Uterus (tissue), 3 donors: ENCODE measurements at regions not wholly inside any gene's neighbourhood (a gene's known extent, or its start where the extent isn't known, plus 50 kb on each side); places are given as distances from the start of the nearest gene placed in this dataset.
"Not testable (repeated sequence)": the region's sequence is repeated elsewhere in the genome, so short reads cannot be mapped to it uniquely, and the experiment has no call there.

Experiments used
- DNase-seq, 2 donors: peaks; one replicate each; pipeline ENCODE4 v3.0.0-alpha.2; 2019 to 2020
- H3K27ac ChIP-seq, 2 donors: fragments of 200-600 bp; sonication (generic); 1 replicate in 1 of 2; 2 replicates in 1 of 2; pipeline ENCODE4 v1.5.1; 2016 to 2018
- H3K27me3 ChIP-seq, 2 donors: fragments of 200-600 bp; sonication (generic); one replicate each; pipeline ENCODE4 v1.5.1; 2018 to 2019; ENCODE audit warnings: control low read depth in 1 of 2
- H3K36me3 ChIP-seq, 2 donors: fragments of 200-600 bp; sonication (generic); one replicate each; pipeline ENCODE4 v1.5.1; 2019; ENCODE audit warnings: control low read depth in 1 of 2
- H3K4me1 ChIP-seq, 2 donors: fragments of 200-600 bp; sonication (generic); one replicate each; pipeline ENCODE4 v1.5.1; 2018 to 2019; ENCODE audit warnings: control low read depth in 1 of 2
- H3K4me3 ChIP-seq, 2 donors: fragments of 200-600 bp; sonication (generic); 1 replicate in 1 of 2; 2 replicates in 1 of 2; pipeline ENCODE4 v1.5.1; 2018 to 2019; ENCODE audit warnings: mild to moderate bottlenecking in 1 of 2
- H3K9me3 ChIP-seq, 2 donors: fragments of 200-600 bp; sonication (generic); one replicate each; pipeline ENCODE4 v1.5.1; 2019; ENCODE audit warnings: control low read depth in 1 of 2
- POLR2A ChIP-seq, 2 donors: fragments of 450-650 bp; IDR thresholded peaks; one replicate each; pipeline ENCODE4 v1.6.1; 2016; ENCODE audit warnings: antibody characterized with exemption in 2 of 2, mild to moderate bottlenecking in 1 of 2, moderate library complexity in 1 of 2
- intact Hi-C: fragments of 100-400 bp; cut with DNase I; formaldehyde crosslinking; loops from one replicate; pipeline ENCODE4 v1.15.1; 2023; ENCODE audit warnings: low total_unique reads
- TF ChIP-seq, protein P1 (sequence below), 4 experiments: fragments of 200-600 bp in 2 of 4; fragments of 450-650 bp in 2 of 4; sonication (generic) in 2 of 4; IDR thresholded peaks; one replicate each; pipeline ENCODE4 v1.5.1; 2016 to 2019; ENCODE audit warnings: antibody characterized with exemption in 4 of 4, mild to moderate bottlenecking in 2 of 4, moderate library complexity in 1 of 4
- donor health status: DM: yes; HTN: yes; CAD: no.

DNA sequence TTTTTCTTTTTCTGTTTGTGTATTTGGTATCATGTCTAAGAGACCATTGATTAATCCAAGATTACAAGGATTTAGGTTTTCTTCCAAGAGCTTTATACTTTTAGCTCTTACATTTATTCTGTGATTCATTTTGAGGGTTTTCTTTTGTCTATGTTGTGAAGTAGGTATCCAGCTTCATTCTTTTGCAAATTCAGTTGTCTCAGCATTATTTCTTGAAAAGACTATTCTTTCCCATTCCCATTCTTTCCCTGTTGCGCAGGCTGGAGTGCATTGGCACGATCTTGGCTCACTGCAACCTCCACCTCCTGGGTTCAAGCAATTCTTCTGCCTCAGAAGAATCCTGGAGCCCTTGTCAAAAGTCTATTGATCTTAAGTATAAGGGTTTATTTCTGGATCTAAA, 164.9 kb downstream of the NAA11 start:
- H3K4me1 ChIP-seq: no peaks in the 10 kb centered on the region
- no peak overlapping the region for H3K27ac ChIP-seq
- no peak overlapping the region for H3K4me3 ChIP-seq
- no peak for DNase-seq
- TF ChIP-seq, protein P1, sequence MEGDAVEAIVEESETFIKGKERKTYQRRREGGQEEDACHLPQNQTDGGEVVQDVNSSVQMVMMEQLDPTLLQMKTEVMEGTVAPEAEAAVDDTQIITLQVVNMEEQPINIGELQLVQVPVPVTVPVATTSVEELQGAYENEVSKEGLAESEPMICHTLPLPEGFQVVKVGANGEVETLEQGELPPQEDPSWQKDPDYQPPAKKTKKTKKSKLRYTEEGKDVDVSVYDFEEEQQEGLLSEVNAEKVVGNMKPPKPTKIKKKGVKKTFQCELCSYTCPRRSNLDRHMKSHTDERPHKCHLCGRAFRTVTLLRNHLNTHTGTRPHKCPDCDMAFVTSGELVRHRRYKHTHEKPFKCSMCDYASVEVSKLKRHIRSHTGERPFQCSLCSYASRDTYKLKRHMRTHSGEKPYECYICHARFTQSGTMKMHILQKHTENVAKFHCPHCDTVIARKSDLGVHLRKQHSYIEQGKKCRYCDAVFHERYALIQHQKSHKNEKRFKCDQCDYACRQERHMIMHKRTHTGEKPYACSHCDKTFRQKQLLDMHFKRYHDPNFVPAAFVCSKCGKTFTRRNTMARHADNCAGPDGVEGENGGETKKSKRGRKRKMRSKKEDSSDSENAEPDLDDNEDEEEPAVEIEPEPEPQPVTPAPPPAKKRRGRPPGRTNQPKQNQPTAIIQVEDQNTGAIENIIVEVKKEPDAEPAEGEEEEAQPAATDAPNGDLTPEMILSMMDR (IDR thresholded peaks at IDR 0.05): no peak
- TF ChIP-seq POLR2A (IDR thresholded peaks at IDR 0.05): no peak
- intact Hi-C loops: no loop called here
- H3K9me3 ChIP-seq: no peaks in the 10 kb centered on the region
- no peaks in the 10 kb centered on the region for H3K27me3 ChIP-seq
- H3K36me3 ChIP-seq: no peaks in the 10 kb centered on the region

DNA sequence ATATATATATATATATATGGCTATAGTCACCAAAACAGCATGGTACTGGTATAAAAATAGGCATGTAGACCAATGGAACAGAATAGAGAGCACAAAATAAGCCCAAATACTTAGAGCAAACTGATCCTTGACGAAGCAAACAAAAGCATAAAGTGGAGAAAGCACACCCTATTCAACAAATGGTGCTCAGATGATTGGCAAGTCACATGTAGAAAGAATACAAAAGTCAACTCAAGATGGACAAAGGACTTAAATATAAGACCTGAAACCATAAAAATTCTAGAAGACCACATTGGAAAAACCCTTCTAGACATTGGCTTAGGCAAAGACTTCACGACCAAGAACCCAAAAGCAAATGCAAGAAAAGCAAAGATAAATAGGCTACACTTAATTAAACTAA, 167.2 kb downstream of the NAA11 start:
- intact Hi-C loops, H3K4me1 ChIP-seq, H3K36me3 ChIP-seq: not testable (repeated sequence)

DNA sequence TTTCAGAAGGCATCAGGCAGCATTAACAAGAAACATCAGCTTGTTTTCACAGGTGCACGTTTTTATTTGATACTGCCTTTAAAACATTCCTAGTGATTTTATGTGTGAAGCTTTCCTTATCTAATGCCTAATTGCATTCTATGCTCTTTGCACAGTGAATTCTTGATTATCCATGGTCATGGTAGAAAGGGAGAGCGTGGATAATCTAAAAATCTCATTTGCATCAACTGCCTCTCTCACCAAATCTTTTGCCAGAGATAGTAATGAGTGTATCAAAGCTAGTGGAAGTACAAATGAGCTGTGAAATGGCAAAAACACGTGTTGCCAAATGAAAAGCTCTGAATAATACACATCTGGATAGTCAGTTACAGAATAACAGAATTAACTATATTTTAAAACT, 170.5 kb downstream of the NAA11 start:
- DNase-seq: no peak
- intact Hi-C loops: no loop called here
- H3K4me3 ChIP-seq: no peak overlapping the region
- no peak overlapping the region for H3K27ac ChIP-seq
- TF ChIP-seq POLR2A (IDR thresholded peaks at IDR 0.05): no peak
- TF ChIP-seq, protein P1 (IDR thresholded peaks at IDR 0.05): no peak
- H3K4me1 ChIP-seq: no peaks in the 10 kb centered on the region
- H3K9me3 ChIP-seq: no peaks in the 10 kb centered on the region
- H3K27me3 ChIP-seq: no peaks in the 10 kb centered on the region
- H3K36me3 ChIP-seq: no peaks in the 10 kb centered on the region

More for the DNA sequence above, 167.2 kb downstream of the NAA11 start:
- H3K27ac ChIP-seq, H3K4me3 ChIP-seq, H3K27me3 ChIP-seq, H3K9me3 ChIP-seq, DNase-seq: not testable (repeated sequence)

DNA sequence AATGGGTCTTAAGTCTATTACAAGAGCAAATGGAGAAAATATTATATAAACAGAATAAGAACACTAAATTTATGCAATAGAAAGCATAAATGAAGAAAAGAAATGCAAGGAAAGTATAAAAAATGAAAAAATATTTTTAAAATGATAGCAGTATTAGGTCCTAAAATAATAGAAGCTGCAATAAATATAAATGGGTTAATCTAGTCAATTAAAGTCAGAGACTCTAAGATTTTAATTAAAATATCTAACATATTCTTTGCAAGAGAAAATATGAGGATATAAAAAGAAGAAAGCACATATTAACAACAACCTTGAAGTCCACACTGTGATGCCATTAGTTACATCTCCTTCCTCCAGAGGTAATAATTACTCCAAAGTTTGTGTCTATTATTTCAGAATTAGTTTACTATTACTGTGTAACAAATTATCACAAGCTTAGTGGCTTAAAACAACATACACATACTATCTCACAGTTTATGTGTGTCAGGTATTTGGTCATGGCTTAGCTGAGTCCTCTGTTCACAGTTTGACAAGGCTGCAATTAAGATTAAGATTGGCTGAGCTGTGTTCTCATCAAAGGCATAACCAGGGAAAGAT, 174.9 kb downstream of the NAA11 start:
- Histone ChIP-seq H3K27me3 (no peaks in the 10 kb centered on the region), H3K4me1 (no peaks in the 10 kb centered on the region), H3K36me3 (no peaks in the 10 kb centered on the region), H3K4me3 (no peak overlapping the region), H3K27ac (no peak overlapping the region), H3K9me3 (no peaks in the 10 kb centered on the region)
- DNase-seq: no peak
- intact Hi-C loops: no loop called here
- TF ChIP-seq, protein P1 (IDR thresholded peaks at IDR 0.05): no peak
- TF ChIP-seq POLR2A (IDR thresholded peaks at IDR 0.05): no peak

DNA sequence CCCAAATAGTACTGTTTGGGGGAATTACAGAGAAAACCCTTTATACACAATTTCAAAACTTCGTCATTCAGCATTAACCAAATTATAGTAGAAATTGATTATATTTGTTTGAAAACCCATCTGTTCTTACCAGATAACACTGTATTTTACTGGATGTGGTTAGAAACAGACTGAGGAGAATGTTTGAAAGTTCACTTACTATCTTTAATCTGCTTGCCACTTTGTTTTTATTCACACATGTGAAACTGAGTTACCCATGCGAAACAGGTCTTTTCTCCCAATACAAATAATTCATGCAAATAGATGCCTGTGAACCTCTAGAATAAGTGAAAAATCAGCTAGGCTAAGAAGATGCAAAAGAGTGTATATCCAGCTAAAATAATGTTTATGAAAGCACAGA, 177.5 kb downstream of the NAA11 start:
- Histone ChIP-seq H3K36me3 (no peaks in the 10 kb centered on the region), H3K27ac (no peak overlapping the region), H3K9me3 (peaks cover 0 to 5% of the 10 kb centered on the region in 2 donors), H3K4me1 (no peaks in the 10 kb centered on the region), H3K4me3 (no peak overlapping the region), H3K27me3 (no peaks in the 10 kb centered on the region)
- DNase-seq: no peak
- no peak for TF ChIP-seq POLR2A (IDR thresholded peaks at IDR 0.05)
- TF ChIP-seq, protein P1 (IDR thresholded peaks at IDR 0.05): no peak
- intact Hi-C loops: no loop called here

DNA sequence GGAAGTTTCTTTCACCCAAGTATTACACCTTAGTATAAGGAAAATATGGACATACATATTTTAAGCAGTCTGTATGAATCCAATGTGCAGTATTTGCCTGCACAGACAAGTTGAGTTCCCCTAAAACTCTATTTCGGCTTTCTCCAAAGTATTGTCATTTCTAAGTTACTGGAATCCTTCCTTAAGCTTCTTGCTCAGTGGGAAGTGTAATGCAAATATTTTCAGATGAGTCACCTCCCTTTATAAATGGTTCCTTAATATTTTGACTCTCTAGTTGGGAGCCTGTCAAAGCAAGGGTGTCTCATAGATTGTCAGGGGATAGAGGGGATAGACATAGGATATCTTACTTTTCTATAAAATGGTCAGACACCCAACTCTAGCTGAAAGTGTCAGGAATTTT, 178.6 kb downstream of the NAA11 start:
- Histone ChIP-seq H3K27me3 (no peaks in the 10 kb centered on the region), H3K4me1 (no peaks in the 10 kb centered on the region), H3K4me3 (no peak overlapping the region), H3K27ac (no peak overlapping the region), H3K36me3 (no peaks in the 10 kb centered on the region), H3K9me3 (peaks cover 0 to 5% of the 10 kb centered on the region in 2 donors)
- intact Hi-C loops: no loop called here
- TF ChIP-seq, protein P1 (IDR thresholded peaks at IDR 0.05): no peak
- TF ChIP-seq POLR2A (IDR thresholded peaks at IDR 0.05): no peak
- no peak for DNase-seq
